Medulla oblongata (tissue), 1 donor: ENCODE measurements at regions not wholly inside any gene's neighbourhood (a gene's known extent, or its start where the extent isn't known, plus 50 kb on each side); places are given as distances from the start of the nearest gene placed in this dataset.
"Not testable (repeated sequence)": the region's sequence is repeated elsewhere in the genome, so short reads cannot be mapped to it uniquely, and the experiment has no call there.

Source experiments
- DNase-seq: peaks from one replicate; pipeline ENCODE4 v3.0.0-alpha.2; 2015; ENCODE audit errors: extremely low spot score

- no peak for DNase-seq
Observed at GRCh38 chr2:215832791-215833190, 180.6 kb downstream of the MREG start.

GRCh38 chr2:215831296-215831913, 181.9 kb downstream of the MREG start:
- DNase-seq, result peak; percentile 55

GRCh38 chr2:215830304-215830703, 183.0 kb downstream of the MREG start:
- no peak for DNase-seq

GRCh38 chr2:215829261-215829660, 184.1 kb downstream of the MREG start:
- DNase-seq, result no peak

- DNase-seq, result peak; percentile 20
Observed at GRCh38 chr2:215828528-215829184, 184.7 kb downstream of the MREG start.

GRCh38 chr2:215826838-215827441, 186.4 kb downstream of the MREG start:
- no peak for DNase-seq

GRCh38 chr2:215826376-215826775, 187.0 kb downstream of the MREG start:
- no peak for DNase-seq

- DNase-seq, result no peak
Observed at GRCh38 chr2:215825707-215826106, 187.6 kb downstream of the MREG start.

- not testable (repeated sequence) for DNase-seq
Observed at GRCh38 chr2:215821298-215821697, 192.1 kb downstream of the MREG start.

GRCh38 chr2:215819713-215820112, 193.6 kb downstream of the MREG start:
- not testable (repeated sequence) for DNase-seq

GRCh38 chr2:215817046-215817445, 196.3 kb downstream of the MREG start:
- DNase-seq, result no peak

- no peak for DNase-seq
Observed at GRCh38 chr2:215816424-215816823, 196.9 kb downstream of the MREG start.

GRCh38 chr2:215815960-215816359, 197.4 kb downstream of the MREG start:
- DNase-seq, result no peak

- DNase-seq, result no peak
Observed at GRCh38 chr2:215812966-215813365, 200.4 kb downstream of the MREG start.

GRCh38 chr2:215811409-215812345, 201.7 kb downstream of the MREG start:
- no peak for DNase-seq

GRCh38 chr2:215811003-215811402, 202.3 kb downstream of the MREG start:
- no peak for DNase-seq

GRCh38 chr2:215808996-215809395, 204.4 kb downstream of the MREG start:
- no peak for DNase-seq

- DNase-seq, result no peak
Observed at GRCh38 chr2:215808194-215808593, 205.2 kb downstream of the MREG start.

GRCh38 chr2:215805493-215805892, 207.9 kb downstream of the MREG start:
- no peak for DNase-seq

GRCh38 chr2:215803150-215803549, 210.2 kb downstream of the MREG start:
- no peak for DNase-seq

GRCh38 chr2:215799194-215799593, 214.2 kb downstream of the MREG start:
- DNase-seq, result no peak

GRCh38 chr2:215797676-215798075, 215.7 kb downstream of the MREG start:
- no peak for DNase-seq
